Smooth muscle cell (in vitro differentiated cells): ENCODE measurements at regions not wholly inside any gene's neighbourhood (a gene's known extent, or its start where the extent isn't known, plus 50 kb on each side); places are given as distances from the start of the nearest gene placed in this dataset.
A peak's percentile ranks its signal among the peaks of the same experiment; 100 is the strongest.

Experiments used
- DNase-seq: peaks from one replicate; lab custom pipeline; 2025; ENCODE audit not compliant: unreplicated experiment; lab: John Stamatoyannopoulos, UW
- H2AFZ ChIP-seq: fragments of 200-600 bp; sonication (generic); 2 replicates; pipeline ENCODE4 v1.6.0; 2016; ENCODE audit warnings: antibody characterized with exemption, low read depth, mild to moderate bottlenecking
- H3F3A ChIP-seq: fragments of 200-600 bp; sonication (generic); 2 replicates; pipeline ENCODE4 v1.6.0; 2017; ENCODE audit warnings: antibody characterized with exemption, low read depth
- H3K27ac ChIP-seq: fragments of 200-600 bp; sonication (generic); 2 replicates; pipeline ENCODE4 v1.5.1; 2016; ENCODE audit warnings: low read depth, mild to moderate bottlenecking
- H3K27me3 ChIP-seq: fragments of 200-600 bp; sonication (generic); 2 replicates; pipeline ENCODE4 v1.6.1; 2016; ENCODE audit warnings: low read depth, mild to moderate bottlenecking
- H3K36me3 ChIP-seq: fragments of 200-600 bp; sonication (generic); 2 replicates; pipeline ENCODE4 v1.5.1; 2016; ENCODE audit warnings: low read depth
- H3K4me1 ChIP-seq: fragments of 200-600 bp; sonication (generic); 2 replicates; pipeline ENCODE4 v1.5.1; 2016; ENCODE audit warnings: low read depth
- H3K4me2 ChIP-seq: fragments of 200-600 bp; sonication (generic); 2 replicates; pipeline ENCODE4 v1.6.0; 2016; ENCODE audit warnings: mild to moderate bottlenecking
- H3K4me3 ChIP-seq: fragments of 200-600 bp; sonication (generic); 2 replicates; pipeline ENCODE4 v1.5.1; 2016; ENCODE audit warnings: mild to moderate bottlenecking
- H3K79me2 ChIP-seq: fragments of 200-600 bp; sonication (generic); 2 replicates; pipeline ENCODE4 v1.6.0; 2016; ENCODE audit warnings: low read depth, mild to moderate bottlenecking
- H3K9ac ChIP-seq: fragments of 200-600 bp; sonication (generic); 2 replicates; pipeline ENCODE4 v1.6.0; 2016; ENCODE audit warnings: low read depth
- H3K9me3 ChIP-seq: fragments of 200-600 bp; sonication (generic); replicated peaks from 2 replicates; pipeline ENCODE4 v1.5.1; 2016; ENCODE audit warnings: low read depth
- H4K20me1 ChIP-seq: fragments of 200-600 bp; sonication (generic); 2 replicates; pipeline ENCODE4 v1.6.0; 2016; ENCODE audit warnings: low read depth
- WGBS: methylation state at CpG from one replicate; pipeline ENCODE4 v1.1.7; 2016; ENCODE audit warnings: low lambda C conversion rate; 5-methylcytosine and 5-hydroxymethylcytosine counted together
- TF ChIP-seq, protein P1 (sequence below): fragments of 200-600 bp; sonication (generic); IDR thresholded peaks from 2 replicates; pipeline ENCODE4 v1.5.1; 2017; ENCODE audit warnings: borderline replicate concordance, mild to moderate bottlenecking, antibody characterized with exemption; ENCODE audit not compliant: insufficient read depth, poor library complexity, severe bottlenecking

DNA sequence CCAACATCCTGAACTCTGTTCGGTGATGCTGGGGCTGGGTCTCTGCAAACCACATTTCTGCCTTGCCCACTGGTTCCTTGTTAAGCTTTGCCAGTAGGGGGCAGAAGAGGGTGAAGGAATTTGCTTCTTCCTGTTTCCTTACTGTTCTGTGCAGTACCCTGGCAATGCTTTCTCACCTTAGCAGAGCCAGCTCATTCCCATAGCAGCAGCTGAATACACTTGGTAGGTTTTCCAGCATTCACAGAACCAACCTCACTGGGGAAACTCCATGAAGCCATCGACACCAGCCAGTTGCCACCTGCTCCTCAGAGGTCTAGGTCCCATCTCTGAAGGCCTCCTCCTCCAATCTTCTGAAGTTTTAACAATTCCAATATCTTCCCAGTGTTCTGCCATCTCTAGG is 308.4 kb downstream of the PDCD6IP start:
- WGBS, result 65% methylated on average over 2 of the region's 2 CpGs
- TF ChIP-seq, protein P1, sequence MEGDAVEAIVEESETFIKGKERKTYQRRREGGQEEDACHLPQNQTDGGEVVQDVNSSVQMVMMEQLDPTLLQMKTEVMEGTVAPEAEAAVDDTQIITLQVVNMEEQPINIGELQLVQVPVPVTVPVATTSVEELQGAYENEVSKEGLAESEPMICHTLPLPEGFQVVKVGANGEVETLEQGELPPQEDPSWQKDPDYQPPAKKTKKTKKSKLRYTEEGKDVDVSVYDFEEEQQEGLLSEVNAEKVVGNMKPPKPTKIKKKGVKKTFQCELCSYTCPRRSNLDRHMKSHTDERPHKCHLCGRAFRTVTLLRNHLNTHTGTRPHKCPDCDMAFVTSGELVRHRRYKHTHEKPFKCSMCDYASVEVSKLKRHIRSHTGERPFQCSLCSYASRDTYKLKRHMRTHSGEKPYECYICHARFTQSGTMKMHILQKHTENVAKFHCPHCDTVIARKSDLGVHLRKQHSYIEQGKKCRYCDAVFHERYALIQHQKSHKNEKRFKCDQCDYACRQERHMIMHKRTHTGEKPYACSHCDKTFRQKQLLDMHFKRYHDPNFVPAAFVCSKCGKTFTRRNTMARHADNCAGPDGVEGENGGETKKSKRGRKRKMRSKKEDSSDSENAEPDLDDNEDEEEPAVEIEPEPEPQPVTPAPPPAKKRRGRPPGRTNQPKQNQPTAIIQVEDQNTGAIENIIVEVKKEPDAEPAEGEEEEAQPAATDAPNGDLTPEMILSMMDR, result peak; percentile 44
- Histone ChIP-seq H3K4me2 (no peak overlapping the region), H2AFZ (no peak overlapping the region), H3K4me3 (no peak overlapping the region), H3K27me3 (peaks cover 22% of the 10 kb centered on the region), H3K36me3 (no peaks in the 10 kb centered on the region), H3K27ac (no peak overlapping the region), H3K9ac (no peak overlapping the region), H3F3A (no peaks in the 10 kb centered on the region), H3K9me3 (no peaks in the 10 kb centered on the region), H3K79me2 (no peaks in the 10 kb centered on the region), H4K20me1 (no peaks in the 10 kb centered on the region), H3K4me1 (no peaks in the 10 kb centered on the region)
- DNase-seq, result no peak

DNA sequence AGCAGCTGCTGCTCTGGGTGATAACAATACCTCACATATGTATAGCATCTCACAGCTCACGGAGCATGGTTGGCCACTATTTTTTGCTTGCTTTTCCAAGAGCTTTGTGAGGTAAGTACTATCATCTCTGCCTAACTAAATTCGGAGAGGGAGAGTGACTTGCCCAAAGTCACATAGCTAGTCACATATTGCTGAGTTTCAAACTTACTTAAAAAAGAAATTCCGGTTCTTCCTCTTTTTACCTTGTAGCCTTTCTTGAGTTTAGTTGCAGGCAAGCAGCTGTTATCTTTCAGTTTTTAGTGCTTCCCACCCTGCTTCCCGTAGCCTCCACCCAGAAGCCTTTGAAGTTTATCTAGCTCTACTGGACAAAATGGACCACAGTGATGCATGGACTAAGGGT is 309.2 kb downstream of the PDCD6IP start:
- Histone ChIP-seq H3K4me1 (no peaks in the 10 kb centered on the region), H3K9ac (no peak overlapping the region), H3K9me3 (no peaks in the 10 kb centered on the region), H3K4me3 (no peak overlapping the region), H3K79me2 (no peaks in the 10 kb centered on the region), H3K27me3 (peaks cover 22% of the 10 kb centered on the region), H4K20me1 (no peaks in the 10 kb centered on the region), H3K27ac (no peak overlapping the region), H3K36me3 (no peaks in the 10 kb centered on the region), H3K4me2 (no peak overlapping the region), H3F3A (no peaks in the 10 kb centered on the region), H2AFZ (no peak overlapping the region)
- TF ChIP-seq, protein P1, result no peak
- no peak for DNase-seq
- 85% methylated on average over 4 of the region's 4 CpGs for WGBS

DNA sequence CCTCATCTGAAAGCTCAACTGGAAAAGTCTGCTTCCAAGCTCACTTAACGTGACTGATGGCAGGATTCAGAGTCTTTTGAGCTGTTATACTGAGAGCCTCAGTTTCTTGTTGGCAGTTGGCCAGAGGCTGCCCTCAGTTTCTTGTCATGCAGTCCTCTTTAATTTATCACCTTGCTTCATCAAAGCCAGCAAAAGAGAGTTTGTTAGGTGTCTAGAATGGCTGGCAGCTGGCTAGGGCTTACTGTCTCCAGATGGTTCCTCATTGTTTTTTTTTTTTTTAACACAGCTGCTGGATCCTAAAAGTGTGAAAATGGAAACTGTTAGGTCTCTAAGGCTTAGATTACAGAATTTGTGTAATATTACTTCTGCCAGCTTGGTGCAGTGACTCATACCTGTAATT is 310.6 kb downstream of the PDCD6IP start:
- H3K27me3 ChIP-seq, result peaks cover 19% of the 10 kb centered on the region
- H4K20me1 ChIP-seq, result no peaks in the 10 kb centered on the region
- H3K4me1 ChIP-seq, result no peaks in the 10 kb centered on the region
- no peak overlapping the region for H2AFZ ChIP-seq
- H3K36me3 ChIP-seq, result no peaks in the 10 kb centered on the region
- TF ChIP-seq, protein P1, result no peak
- no peaks in the 10 kb centered on the region for H3K9me3 ChIP-seq
- H3K27ac ChIP-seq, result no peak overlapping the region
- no peak overlapping the region for H3K4me3 ChIP-seq
- no peaks in the 10 kb centered on the region for H3F3A ChIP-seq
- no peak for DNase-seq
- H3K4me2 ChIP-seq, result no peak overlapping the region
- no peak overlapping the region for H3K9ac ChIP-seq
- H3K79me2 ChIP-seq, result no peaks in the 10 kb centered on the region
- WGBS, result 92% methylated on average over 1 of the region's 1 CpG

DNA sequence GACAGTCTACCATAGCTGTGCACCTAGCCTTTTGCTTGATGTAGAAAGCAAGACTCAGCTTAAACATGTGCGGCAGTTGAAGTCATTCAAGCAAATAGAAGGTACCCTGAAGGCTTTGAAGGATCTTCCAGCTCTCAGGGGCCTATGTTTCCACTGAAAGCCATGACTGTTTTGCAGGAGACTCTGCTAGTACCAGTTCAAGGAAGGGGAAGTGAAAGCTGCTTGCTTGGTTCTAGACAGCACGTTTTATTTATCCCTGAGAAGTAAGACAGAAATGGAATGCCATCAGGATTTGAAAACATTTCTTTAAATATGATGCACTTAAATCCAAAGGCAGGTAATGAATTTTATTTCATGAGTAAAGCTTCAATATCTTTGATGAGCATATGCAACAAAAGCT is 311.4 kb downstream of the PDCD6IP start:
- H3F3A ChIP-seq, result no peaks in the 10 kb centered on the region
- H2AFZ ChIP-seq, result no peak overlapping the region
- H3K4me2 ChIP-seq, result no peak overlapping the region
- no peak overlapping the region for H3K4me3 ChIP-seq
- no peak overlapping the region for H3K9ac ChIP-seq
- peaks cover 10% of the 10 kb centered on the region for H3K27me3 ChIP-seq
- H3K27ac ChIP-seq, result no peak overlapping the region
- TF ChIP-seq, protein P1, result no peak
- no peaks in the 10 kb centered on the region for H3K4me1 ChIP-seq
- H3K36me3 ChIP-seq, result no peaks in the 10 kb centered on the region
- no peak for DNase-seq
- no peaks in the 10 kb centered on the region for H3K79me2 ChIP-seq
- no peaks in the 10 kb centered on the region for H4K20me1 ChIP-seq
- 90% methylated on average over 2 of the region's 2 CpGs for WGBS
- H3K9me3 ChIP-seq, result no peaks in the 10 kb centered on the region
